Endothelial cell of umbilical vein (primary cell): ENCODE measurements at regions not wholly inside any gene's neighbourhood (a gene's known extent, or its start where the extent isn't known, plus 50 kb on each side); places are given as distances from the start of the nearest gene placed in this dataset.

ENCODE experiments used
- BruUV-seq: library from RNA; stranded (reverse); fragments of 400-500 nt; replicated peaks from 2 replicates; lab custom pipeline; 2021; lab: Mats Ljungman, UMichigan
- CTCF ChIA-PET: fragments of 300-600, 350-600 bp; sonication (Branson Sonifier 250); formaldehyde crosslinking; loops from one replicate; lab custom pipeline; 2021; ENCODE audit warnings: antibody characterized with exemption, inconsistent platforms; lab: Charles Lee
- POLR2A ChIA-PET: fragments of 300-600, 350-600 bp; sonication (Branson Sonifier 250); formaldehyde crosslinking; loops from one replicate; lab custom pipeline; 2021; ENCODE audit warnings: antibody characterized with exemption, inconsistent platforms; lab: Charles Lee
- DNase-seq: peaks from one replicate; pipeline ENCODE4 v3.0.0-alpha.2; 2011; ENCODE audit warnings: low read depth, low spot score
- FAIRE-seq: peaks from 2 replicates; lab custom pipeline; 2011; peaks lifted over from hg19 to GRCh38; lab: Jason Lieb, UNC
- H2AFZ ChIP-seq: 2 replicates; pipeline ENCODE4 v1.6.0; 2012; ENCODE audit warnings: low read depth, low read length, control low read depth, inconsistent platforms
- H3K27ac ChIP-seq: 2 replicates; pipeline ENCODE4 v1.5.1; 2011; ENCODE audit warnings: low read depth, mild to moderate bottlenecking, control low read depth, low read length, moderate library complexity; ENCODE audit not compliant: insufficient read depth
- H3K27me3 ChIP-seq, 2 experiments: 2 replicates each; pipeline versions ENCODE4 v1.6.0 to v1.6.1; 2011; ENCODE audit warnings: low read length in 2 of 2, mixed read lengths in 1 of 2; ENCODE audit not compliant: control insufficient read depth in 2 of 2, insufficient read depth in 2 of 2
- H3K36me3 ChIP-seq, 2 experiments: 2 replicates in 1 of 2; 3 replicates in 1 of 2; pipeline ENCODE4 v1.5.1; 2011; ENCODE audit warnings: low read length in 2 of 2, mild to moderate bottlenecking in 1 of 2, moderate library complexity in 1 of 2; ENCODE audit not compliant: control insufficient read depth in 2 of 2, insufficient read depth in 2 of 2; ENCODE audit errors: extremely low read depth in 1 of 2
- H3K4me1 ChIP-seq: 3 replicates; pipeline ENCODE4 v1.5.1; 2011; ENCODE audit warnings: mild to moderate bottlenecking, low read length; ENCODE audit not compliant: control insufficient read depth, insufficient read depth; ENCODE audit errors: extremely low read depth
- H3K4me2 ChIP-seq: 2 replicates; pipeline ENCODE4 v1.6.1; 2011; ENCODE audit warnings: low read length, control low read depth, mixed read lengths; ENCODE audit not compliant: insufficient read depth
- H3K4me3 ChIP-seq, 3 experiments: fragments of 200-600 bp in 1 of 3; sonication (generic), shearing (Covaris generic) in 1 of 3; replicated peaks in 1 of 3; 2 replicates each; pipeline ENCODE4 v1.5.1; 2011 to 2016; ENCODE audit warnings: control low read depth in 3 of 3, low read length in 3 of 3, mild to moderate bottlenecking in 2 of 3, inconsistent platforms in 1 of 3, low read depth in 1 of 3, moderate library complexity in 1 of 3; ENCODE audit not compliant: insufficient read depth in 1 of 3
- H3K79me2 ChIP-seq: 2 replicates; pipeline ENCODE4 v1.6.0; 2012; ENCODE audit warnings: low read length, inconsistent platforms; ENCODE audit not compliant: control insufficient read depth, insufficient read depth
- H3K9ac ChIP-seq: replicated peaks from 2 replicates; pipeline ENCODE3; 2011; ENCODE audit warnings: low read length, control low read depth; ENCODE audit not compliant: insufficient read depth; ENCODE audit errors: extremely low read depth
- H3K9me1 ChIP-seq: replicated peaks from 3 replicates; pipeline ENCODE4 v1.6.0; 2011; ENCODE audit warnings: mild to moderate bottlenecking, low read length; ENCODE audit not compliant: control insufficient read depth, insufficient read depth; ENCODE audit errors: extremely low read depth
- H3K9me3 ChIP-seq: replicated peaks from 2 replicates; pipeline ENCODE4 v1.5.1; 2012; ENCODE audit warnings: low read length, inconsistent platforms; ENCODE audit not compliant: control insufficient read depth, insufficient read depth
- H4K20me1 ChIP-seq: replicated peaks from 2 replicates; pipeline ENCODE3; 2011; ENCODE audit warnings: mild to moderate bottlenecking, low read length; ENCODE audit not compliant: control insufficient read depth, insufficient read depth; ENCODE audit errors: extremely low read depth
- CTCF ChIP-seq, 2 donors: IDR thresholded peaks; 1 replicate in 1 of 2; 2 replicates in 1 of 2; pipeline ENCODE4 v1.5.1; 2011; ENCODE audit warnings: low read length in 2 of 2, mild to moderate bottlenecking in 2 of 2, moderate library complexity in 2 of 2, control low read depth in 1 of 2, inconsistent platforms in 1 of 2, low read depth in 1 of 2; ENCODE audit not compliant: insufficient read depth in 1 of 2; ENCODE audit errors: extremely low read depth in 1 of 2
- EZH2 ChIP-seq: IDR thresholded peaks from 2 replicates; pipeline ENCODE4 v1.6.1; 2012; ENCODE audit warnings: borderline replicate concordance, low read depth, mild to moderate bottlenecking, moderate library complexity, low read length, inconsistent platforms; ENCODE audit not compliant: severe bottlenecking
- FOS ChIP-seq: IDR thresholded peaks from 2 replicates; pipeline ENCODE4 v1.6.1; 2011; ENCODE audit warnings: mild to moderate bottlenecking, low read length, moderate library complexity, borderline replicate concordance; ENCODE audit not compliant: insufficient read depth
- GATA2 ChIP-seq: IDR thresholded peaks from 2 replicates; pipeline ENCODE4 v1.7.0; 2011; ENCODE audit warnings: low read depth, mild to moderate bottlenecking, moderate library complexity, mixed read lengths, low read length; ENCODE audit not compliant: insufficient read length, insufficient read depth
- JUN ChIP-seq: IDR thresholded peaks from 2 replicates; pipeline ENCODE4 v1.6.1; 2011; ENCODE audit warnings: borderline replicate concordance, low read depth; ENCODE audit not compliant: insufficient read length, insufficient read depth
- MAX ChIP-seq: IDR thresholded peaks from 2 replicates; pipeline ENCODE4 v1.6.1; 2011; ENCODE audit not compliant: insufficient read depth, insufficient read length
- MYC ChIP-seq: IDR thresholded peaks from one replicate; pipeline ENCODE4 v1.6.1; 2011; ENCODE audit warnings: mild to moderate bottlenecking, low read depth, low read length
- POLR2A ChIP-seq: IDR thresholded peaks from 2 replicates; pipeline ENCODE4 v1.6.1; 2012; ENCODE audit warnings: low read depth, mild to moderate bottlenecking, control low read depth, low read length
- POLR2AphosphoS5 ChIP-seq: IDR thresholded peaks from 2 replicates; pipeline ENCODE4 v1.6.1; 2012; ENCODE audit warnings: low read depth, mild to moderate bottlenecking, control low read depth, low read length, moderate library complexity; ENCODE audit not compliant: insufficient read depth
- dilution Hi-C: fragments of 300-500 bp; cut with MboI; formaldehyde crosslinking; loops from one replicate; pipeline ENCODE4 v1.15.0; 2019; ENCODE audit warnings: low sequenced_read_pairs; ENCODE audit not compliant: extremely low pct_ligation_motif_present
- intact Hi-C: fragments of 100-400 bp; cut with micrococcal nuclease; formaldehyde crosslinking; loops from one replicate; pipeline ENCODE4 v1.10.0; 2022

- intact Hi-C loops (no loop called here), dilution Hi-C loops (no loop called here)
- DNase-seq (no peak), FAIRE-seq (no peak)
- H3K27me3 ChIP-seq, result peaks cover 0 to 1% of the 10 kb centered on the region in 2 experiments
- H2AFZ ChIP-seq, result no peak overlapping the region
- no peaks in the 10 kb centered on the region for H3K9me3 ChIP-seq
- ChIA-PET POLR2A (no interaction called here), CTCF (interaction anchor here (1.2 kb wide), 1 partner anchor 25 kb away, joined by 3 read pairs; no protein-coding TSS in a partner anchor)
- no peak overlapping the region for H3K9ac ChIP-seq
- no peak overlapping the region for H3K27ac ChIP-seq
- no peaks in the 10 kb centered on the region for H3K9me1 ChIP-seq
- no peaks in the 10 kb centered on the region for H3K79me2 ChIP-seq
- no TSS peak for BruUV-seq
- no peak overlapping the region for H3K4me3 ChIP-seq
- no peaks in the 10 kb centered on the region for H3K36me3 ChIP-seq
- TF ChIP-seq MAX, result no peak
- TF ChIP-seq GATA2, result no peak
- no peak for TF ChIP-seq MYC
- TF ChIP-seq EZH2, result no peak
- TF ChIP-seq CTCF (IDR thresholded peaks at IDR 0.05; ENCODE audit: extremely low read depth in 1 of 2, insufficient read depth in 1 of 2, low read depth in 1 of 2, low read length in 2 of 2), result no peak
- no peak for TF ChIP-seq POLR2AphosphoS5
- no peak for TF ChIP-seq FOS
- no peak for TF ChIP-seq POLR2A
- no peak for TF ChIP-seq JUN
- no peaks in the 10 kb centered on the region for H4K20me1 ChIP-seq
- H3K4me1 ChIP-seq, result no peaks in the 10 kb centered on the region
- H3K4me2 ChIP-seq, result no peak overlapping the region
Observed at GRCh38 chr6:27101824-27102223, 145.7 kb upstream of the PRSS16 start.
